GM18858 (cell line): ENCODE measurements at regions not wholly inside any gene's neighbourhood (a gene's known extent, or its start where the extent isn't known, plus 50 kb on each side); places are given as distances from the start of the nearest gene placed in this dataset.

Source experiments
- ATAC-seq: cut with Tn5 transposase; IDR thresholded peaks from one replicate; pipeline ENCODE4 v1.9.1; 2021; ENCODE audit not compliant: unreplicated experiment

DNA sequence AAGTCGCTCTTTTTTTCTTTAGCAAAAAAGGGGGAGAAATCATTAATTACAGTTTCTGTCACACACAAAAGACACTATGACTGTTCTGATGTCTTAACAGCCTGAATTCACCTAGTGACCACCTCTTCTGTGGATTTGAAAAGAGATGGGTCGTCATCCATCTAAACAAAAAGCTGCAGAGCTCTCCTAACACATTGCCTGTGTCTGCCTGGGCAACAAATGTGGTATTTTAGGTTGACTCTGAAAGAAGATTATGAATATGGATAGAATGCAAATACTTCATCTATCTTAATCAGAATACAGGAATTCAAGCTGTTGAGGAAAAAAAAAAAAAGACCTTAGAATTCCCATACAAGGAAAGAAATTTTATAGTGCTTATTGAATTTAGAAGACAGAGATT lies 304.4 kb upstream of the ADGRL2 start:
- no peak for ATAC-seq

DNA sequence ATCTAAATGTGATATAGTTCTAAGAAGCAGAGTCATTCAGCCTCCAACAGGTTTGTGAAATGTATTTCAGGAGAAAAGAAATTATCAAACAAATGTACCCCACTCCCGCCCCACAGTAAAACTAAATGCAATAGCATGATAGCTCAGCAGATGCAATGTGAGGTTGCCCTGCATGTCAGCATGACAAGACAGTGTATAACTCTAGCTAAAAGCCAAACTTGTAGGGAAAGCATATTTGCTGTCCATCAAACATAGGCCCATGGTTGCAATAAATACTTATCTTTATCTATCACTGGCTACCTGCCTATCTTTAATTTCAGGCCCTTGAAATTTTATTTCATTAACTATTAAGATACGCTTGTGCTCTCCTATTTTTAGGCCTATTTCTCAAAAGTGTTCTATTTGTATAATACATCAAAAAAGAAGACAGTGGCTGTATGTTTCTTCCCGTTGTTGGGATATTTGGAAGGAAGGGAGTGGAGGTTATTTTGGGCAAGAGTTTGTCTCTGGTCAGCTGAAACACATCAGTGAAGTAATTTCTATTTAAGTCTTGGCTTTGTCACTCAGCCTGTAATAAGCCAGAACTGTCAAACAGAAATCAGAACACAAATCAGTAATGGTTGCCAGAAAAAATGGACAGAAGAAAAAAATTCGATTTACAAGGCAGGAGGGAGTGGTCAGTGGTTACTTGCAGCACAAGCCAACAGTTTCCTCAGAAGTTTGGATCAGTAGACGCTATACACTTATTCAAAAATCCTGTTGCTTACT lies 307.4 kb upstream of the ADGRL2 start:
- ATAC-seq: no peak

DNA sequence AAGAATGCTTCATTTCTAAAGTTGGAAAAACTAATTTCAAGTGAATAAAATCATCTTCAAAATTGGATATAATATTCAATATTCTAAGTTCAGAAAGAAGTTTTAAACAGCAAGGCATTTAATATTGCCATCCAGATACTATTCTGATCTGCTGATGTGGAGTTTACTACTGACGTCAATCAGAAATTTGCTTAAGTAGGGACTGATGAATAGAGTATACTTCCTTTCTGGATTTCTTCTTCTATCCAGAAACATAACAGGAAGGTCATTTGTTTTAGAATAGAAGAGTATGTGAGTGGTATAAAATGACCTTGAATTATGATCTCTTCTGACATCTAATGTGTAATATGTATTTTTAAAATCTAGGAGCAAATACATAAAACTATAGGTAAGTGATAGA lies 308.1 kb upstream of the ADGRL2 start:
- no peak for ATAC-seq

DNA sequence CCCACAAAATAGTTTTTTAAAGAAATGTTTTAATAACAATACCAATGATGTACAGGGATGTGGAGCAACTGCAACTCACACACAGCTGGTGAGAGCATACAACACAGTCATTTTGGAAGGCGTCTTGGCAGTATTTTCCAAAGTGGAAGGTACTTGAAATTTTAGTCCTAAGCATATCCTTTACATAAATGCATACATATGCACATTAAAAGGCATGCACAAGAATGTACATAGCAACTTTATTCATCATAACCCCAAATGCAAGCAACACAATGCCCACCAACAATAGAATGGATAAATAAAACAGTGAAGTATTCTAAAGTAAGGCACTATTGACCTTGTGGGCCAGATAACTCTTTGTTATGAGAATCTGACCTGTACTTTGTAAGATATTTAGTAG lies 310.1 kb upstream of the ADGRL2 start:
- ATAC-seq: no peak

- no peak for ATAC-seq
Measured at GRCh38 chr1:81489372-81489934, 311.3 kb upstream of the ADGRL2 start.

GRCh38 chr1:81484284-81484683 lies 316.4 kb upstream of the ADGRL2 start:
- no peak for ATAC-seq

DNA sequence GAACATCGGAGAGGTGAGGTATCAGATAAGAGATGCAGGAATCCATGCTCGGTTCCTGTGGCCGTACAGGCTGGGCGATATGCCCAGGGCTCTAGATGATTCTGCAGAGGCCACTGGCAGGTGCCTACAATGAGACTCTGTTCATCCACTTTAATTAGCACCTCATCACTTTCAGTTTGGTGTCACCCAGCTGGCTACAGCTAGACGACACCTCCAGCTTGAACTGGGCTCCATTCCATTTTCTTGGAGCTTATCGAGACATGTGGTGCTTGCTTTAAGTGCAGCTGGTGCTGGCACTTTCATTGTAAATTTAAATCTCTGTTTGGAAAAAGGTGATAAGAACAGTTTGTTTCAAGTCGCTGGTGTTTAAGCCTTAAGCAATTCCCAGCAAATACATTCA lies 322.5 kb upstream of the ADGRL2 start:
- no peak for ATAC-seq

DNA sequence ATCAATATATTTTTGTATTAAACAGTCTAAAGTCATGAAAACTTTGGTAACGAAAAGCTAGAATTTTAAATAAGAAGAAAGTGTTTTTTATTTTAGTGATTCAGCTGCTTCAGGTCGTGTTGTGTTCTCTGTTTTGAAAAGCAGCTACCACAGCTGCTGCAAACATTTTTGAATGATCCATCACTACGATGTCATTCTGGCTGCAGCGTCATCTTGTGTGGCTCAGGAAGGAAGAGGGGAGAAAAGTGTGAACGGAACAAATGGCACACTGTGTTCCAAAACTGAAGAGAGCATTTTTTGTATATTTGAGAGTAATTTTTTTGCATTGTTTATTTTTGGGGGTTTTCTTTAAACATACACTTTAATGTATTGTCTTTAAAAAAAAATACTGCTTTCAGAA lies 323.0 kb upstream of the ADGRL2 start:
- no peak for ATAC-seq

- ATAC-seq: no peak
Measured at GRCh38 chr1:81472387-81472786, 328.3 kb upstream of the ADGRL2 start.

- no peak for ATAC-seq
Measured at GRCh38 chr1:81471255-81471654, 329.5 kb upstream of the ADGRL2 start.

- no peak for ATAC-seq
Measured at GRCh38 chr1:81470275-81470674, 330.5 kb upstream of the ADGRL2 start.

DNA sequence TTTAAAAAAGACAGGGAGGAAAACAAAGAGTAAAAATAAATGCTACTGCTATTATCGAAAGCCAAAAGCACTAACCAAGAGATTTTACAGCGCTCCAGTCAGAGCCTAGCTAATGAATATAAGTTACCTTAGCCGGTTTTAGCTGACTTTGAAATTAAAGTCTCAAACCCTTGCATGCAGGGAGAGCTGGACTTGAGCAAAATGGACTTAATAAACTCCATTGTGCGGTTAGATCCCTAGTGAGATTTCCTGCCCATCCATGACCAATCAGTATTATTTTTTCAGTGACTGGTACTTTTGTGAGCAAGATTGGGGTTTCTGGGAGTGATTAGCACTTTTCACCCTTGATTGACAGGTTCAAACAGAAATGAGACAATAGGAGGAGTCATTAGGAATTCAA lies 333.4 kb upstream of the ADGRL2 start:
- ATAC-seq: no peak

DNA sequence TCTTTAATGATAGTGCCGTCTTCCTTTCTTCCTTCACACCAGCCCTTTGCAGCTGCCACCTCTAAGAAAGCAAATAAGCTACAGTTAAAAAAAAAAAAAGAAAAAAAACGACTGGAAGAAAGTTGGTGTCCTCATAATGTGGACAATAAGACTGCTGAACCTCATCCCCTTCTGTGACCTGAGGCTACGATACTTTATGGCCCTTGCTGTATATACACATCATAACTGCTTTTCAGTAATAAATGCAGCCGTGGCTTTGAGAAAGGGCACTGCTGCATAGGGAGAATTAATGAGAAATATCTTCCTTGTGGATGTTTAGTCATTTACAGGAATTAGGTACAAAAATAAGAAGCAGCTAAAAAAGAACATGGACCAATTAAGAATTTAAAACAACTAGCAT lies 333.8 kb upstream of the ADGRL2 start:
- ATAC-seq: no peak

GRCh38 chr1:81463936-81464837 lies 336.5 kb upstream of the ADGRL2 start:
- ATAC-seq: no peak

- ATAC-seq: no peak
Measured at GRCh38 chr1:81459043-81459442, 341.7 kb upstream of the ADGRL2 start.

- no peak for ATAC-seq
Measured at GRCh38 chr1:81458186-81458585, 342.5 kb upstream of the ADGRL2 start.

DNA sequence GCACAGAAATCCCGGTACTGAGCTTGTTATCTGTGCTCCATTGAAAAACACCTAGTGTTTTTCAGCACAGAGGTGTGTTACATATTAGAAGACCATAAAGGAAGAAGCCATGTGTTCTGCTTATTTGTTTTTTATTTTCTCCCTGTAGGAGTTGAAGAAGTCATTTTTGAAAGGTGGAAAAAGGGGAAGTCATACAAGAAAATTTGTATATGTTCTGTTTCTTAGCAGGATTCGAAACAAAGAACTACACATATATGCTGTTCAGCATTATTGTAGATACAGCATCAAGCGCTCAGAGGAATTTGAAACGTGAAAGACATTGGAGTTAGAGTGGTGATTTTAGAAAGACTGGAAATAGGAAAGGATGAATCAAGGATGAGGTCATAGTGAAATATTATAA lies 345.3 kb upstream of the ADGRL2 start:
- no peak for ATAC-seq

- no peak for ATAC-seq
Measured at GRCh38 chr1:81453971-81454370, 346.8 kb upstream of the ADGRL2 start.

- no peak for ATAC-seq
Measured at GRCh38 chr1:81453367-81453703, 347.4 kb upstream of the ADGRL2 start.

- no peak for ATAC-seq
Measured at GRCh38 chr1:81452693-81453366, 347.9 kb upstream of the ADGRL2 start.

- ATAC-seq: no peak
Measured at GRCh38 chr1:81449786-81450185, 350.9 kb upstream of the ADGRL2 start.
